Suprapubic skin (tissue), 4 donors: ENCODE measurements at regions not wholly inside any gene's neighbourhood (a gene's known extent, or its start where the extent isn't known, plus 50 kb on each side); places are given as distances from the start of the nearest gene placed in this dataset.

Source experiments
- DNase-seq, 2 donors: peaks; one replicate each; pipeline ENCODE4 v3.0.0-alpha.2; 2019; ENCODE audit warnings: low spot score in 2 of 2
- H3K27ac ChIP-seq: fragments of 200-600 bp; sonication (generic); one replicate; pipeline ENCODE4 v1.5.1; 2019
- H3K27me3 ChIP-seq: fragments of 200-600 bp; sonication (generic); one replicate; pipeline ENCODE4 v1.5.1; 2019
- H3K36me3 ChIP-seq: fragments of 200-600 bp; sonication (generic); one replicate; pipeline ENCODE4 v1.5.1; 2019
- H3K4me1 ChIP-seq: fragments of 200-600 bp; sonication (generic); one replicate; pipeline ENCODE4 v1.5.1; 2019
- H3K4me3 ChIP-seq: fragments of 200-600 bp; sonication (generic); one replicate; pipeline ENCODE4 v1.5.1; 2019; ENCODE audit warnings: mild to moderate bottlenecking
- H3K9me3 ChIP-seq: fragments of 200-600 bp; sonication (generic); one replicate; pipeline ENCODE4 v1.5.1; 2019
- CTCF ChIP-seq, 2 donors: fragments of 200-600 bp in 1 of 2; fragments of 450-650 bp in 1 of 2; sonication (generic) in 1 of 2; IDR thresholded peaks; one replicate each; pipeline ENCODE4 v1.5.1; 2016 to 2019; ENCODE audit warnings: antibody characterized with exemption in 2 of 2, mild to moderate bottlenecking in 1 of 2, moderate library complexity in 1 of 2
- EP300 ChIP-seq: sonication (generic); formaldehyde crosslinking; IDR thresholded peaks from one replicate; pipeline ENCODE4 v1.6.1; 2017; ENCODE audit warnings: antibody characterized with exemption
- POLR2A ChIP-seq, 2 donors: fragments of 450-650 bp; IDR thresholded peaks; one replicate each; pipeline ENCODE4 v1.6.1; 2017; ENCODE audit warnings: antibody characterized with exemption in 2 of 2, mild to moderate bottlenecking in 2 of 2, moderate library complexity in 2 of 2
- POLR2AphosphoS5 ChIP-seq, 3 donors: sonication (generic); formaldehyde crosslinking; IDR thresholded peaks; one replicate each; pipeline ENCODE4 v1.6.1; 2017; ENCODE audit warnings: antibody characterized with exemption in 3 of 3
- WGBS: methylation state at CpG from one replicate; pipeline ENCODE4 v1.1.5; 2018; 5-methylcytosine and 5-hydroxymethylcytosine counted together

GRCh38 chr5:4335078-4335477 is 739.4 kb downstream of the IRX1 start:
- H3K27ac ChIP-seq: no peak overlapping the region
- no peak overlapping the region for H3K4me3 ChIP-seq
- no peak for DNase-seq
- H3K9me3 ChIP-seq: no peaks in the 10 kb centered on the region
- H3K27me3 ChIP-seq: no peaks in the 10 kb centered on the region
- TF ChIP-seq CTCF (IDR thresholded peaks at IDR 0.05) (no peak), POLR2AphosphoS5 (IDR thresholded peaks at IDR 0.05) (no peak), EP300 (no peak), POLR2A (IDR thresholded peaks at IDR 0.05) (no peak)
- no peaks in the 10 kb centered on the region for H3K4me1 ChIP-seq
- no peaks in the 10 kb centered on the region for H3K36me3 ChIP-seq
- 48% methylated on average over 2 of the region's 2 CpGs for WGBS

GRCh38 chr5:4337519-4337918 is 741.9 kb downstream of the IRX1 start:
- WGBS: 58% methylated on average over 3 of the region's 3 CpGs
- H3K27ac ChIP-seq: no peak overlapping the region
- no peaks in the 10 kb centered on the region for H3K9me3 ChIP-seq
- no peaks in the 10 kb centered on the region for H3K4me1 ChIP-seq
- no peak for DNase-seq
- H3K27me3 ChIP-seq: no peaks in the 10 kb centered on the region
- H3K36me3 ChIP-seq: no peaks in the 10 kb centered on the region
- no peak overlapping the region for H3K4me3 ChIP-seq
- TF ChIP-seq CTCF (IDR thresholded peaks at IDR 0.05) (no peak), POLR2AphosphoS5 (IDR thresholded peaks at IDR 0.05) (no peak), POLR2A (IDR thresholded peaks at IDR 0.05) (no peak), EP300 (no peak)

- WGBS: 56% methylated on average over 5 of the region's 9 CpGs
- TF ChIP-seq CTCF (IDR thresholded peaks at IDR 0.05) (no peak), EP300 (no peak), POLR2AphosphoS5 (IDR thresholded peaks at IDR 0.05) (no peak), POLR2A (IDR thresholded peaks at IDR 0.05) (no peak)
- Histone ChIP-seq H3K36me3 (no peaks in the 10 kb centered on the region), H3K27ac (no peak overlapping the region), H3K9me3 (no peaks in the 10 kb centered on the region), H3K27me3 (no peaks in the 10 kb centered on the region), H3K4me3 (no peak overlapping the region), H3K4me1 (no peaks in the 10 kb centered on the region)
- DNase-seq: no peak
Measured at GRCh38 chr5:4339949-4340348, 744.3 kb downstream of the IRX1 start.

GRCh38 chr5:4345850-4346249 is 750.2 kb downstream of the IRX1 start:
- WGBS: 67% methylated on average over 1 of the region's 1 CpG
- TF ChIP-seq POLR2AphosphoS5 (IDR thresholded peaks at IDR 0.05) (no peak), EP300 (no peak), CTCF (IDR thresholded peaks at IDR 0.05) (no peak), POLR2A (IDR thresholded peaks at IDR 0.05) (no peak)
- H3K36me3 ChIP-seq: no peaks in the 10 kb centered on the region

GRCh38 chr5:4348423-4348822 is 752.8 kb downstream of the IRX1 start:
- DNase-seq: no peak
- TF ChIP-seq CTCF (IDR thresholded peaks at IDR 0.05) (no peak), EP300 (no peak), POLR2A (IDR thresholded peaks at IDR 0.05) (no peak)
- no peaks in the 10 kb centered on the region for H3K36me3 ChIP-seq
- no peaks in the 10 kb centered on the region for H3K4me1 ChIP-seq
- H3K27ac ChIP-seq: no peak overlapping the region
- H3K27me3 ChIP-seq: no peaks in the 10 kb centered on the region
- H3K9me3 ChIP-seq: no peaks in the 10 kb centered on the region
- H3K4me3 ChIP-seq: no peak overlapping the region
- 81% methylated on average over 3 of the region's 3 CpGs for WGBS

More at GRCh38 chr5:4345850-4346249, 750.2 kb downstream of the IRX1 start:
- no peak overlapping the region for H3K27ac ChIP-seq
- no peak for DNase-seq
- H3K4me1 ChIP-seq: no peaks in the 10 kb centered on the region
- H3K4me3 ChIP-seq: no peak overlapping the region
- H3K9me3 ChIP-seq: no peaks in the 10 kb centered on the region
- no peaks in the 10 kb centered on the region for H3K27me3 ChIP-seq
